M059J (cell line): ENCODE measurements at regions not wholly inside any gene's neighbourhood (a gene's known extent, or its start where the extent isn't known, plus 50 kb on each side); places are given as distances from the start of the nearest gene placed in this dataset.
"Not testable (repeated sequence)": the region's sequence is repeated elsewhere in the genome, so short reads cannot be mapped to it uniquely, and the experiment has no call there.

Experiments
- DNase-seq: peaks from one replicate; pipeline ENCODE4 v3.0.0-alpha.2; 2012; ENCODE audit warnings: low read depth

GRCh38 chr16:7820816-7821215, 488.2 kb downstream of the RBFOX1 start:
- no peak for DNase-seq

GRCh38 chr16:7805686-7806396, 473.2 kb downstream of the RBFOX1 start:
- no peak for DNase-seq

- DNase-seq, result no peak
Observed at GRCh38 chr16:7804635-7805195, 472.1 kb downstream of the RBFOX1 start.

- no peak for DNase-seq
Observed at GRCh38 chr16:7792346-7792745, 459.7 kb downstream of the RBFOX1 start.

GRCh38 chr16:7791028-7791590, 458.5 kb downstream of the RBFOX1 start:
- no peak for DNase-seq

- no peak for DNase-seq
Observed at GRCh38 chr16:7775072-7775488, 442.4 kb downstream of the RBFOX1 start.

GRCh38 chr16:7772722-7773121, 440.1 kb downstream of the RBFOX1 start:
- DNase-seq, result no peak

GRCh38 chr16:7769091-7769490, 436.4 kb downstream of the RBFOX1 start:
- not testable (repeated sequence) for DNase-seq

GRCh38 chr16:7765079-7765550, 432.5 kb downstream of the RBFOX1 start:
- no peak for DNase-seq

GRCh38 chr16:7763111-7763510, 430.5 kb downstream of the RBFOX1 start:
- no peak for DNase-seq
